ENCODE measurements at regions not wholly inside any gene's neighbourhood (a gene's known extent, or its start where the extent isn't known, plus 50 kb on each side); places are given as distances from the start of the nearest gene placed in this dataset.
A peak's percentile ranks its signal among the peaks of the same experiment; 100 is the strongest.

DNA sequence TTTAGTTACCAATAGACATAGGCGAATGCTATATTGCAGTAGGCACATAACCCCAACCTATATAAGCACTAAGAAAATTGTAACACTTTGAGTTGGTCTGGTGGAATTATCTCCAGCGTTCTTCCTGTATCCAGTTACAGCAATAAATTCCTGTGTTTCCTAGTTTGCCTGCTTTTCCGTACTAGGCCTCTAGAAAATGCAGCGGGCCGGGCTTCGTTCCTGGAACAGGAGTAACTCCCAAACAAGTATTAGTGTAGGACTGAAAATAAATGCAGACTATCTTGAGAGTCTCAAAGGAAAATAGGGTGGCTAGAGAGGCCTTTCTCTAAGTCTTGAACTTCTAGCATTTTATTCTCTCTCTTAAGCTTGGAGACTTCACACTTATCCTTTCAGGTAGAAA is 159.8 kb downstream of the OR13H1 start:
- TF ChIP-seq, protein P1, sequence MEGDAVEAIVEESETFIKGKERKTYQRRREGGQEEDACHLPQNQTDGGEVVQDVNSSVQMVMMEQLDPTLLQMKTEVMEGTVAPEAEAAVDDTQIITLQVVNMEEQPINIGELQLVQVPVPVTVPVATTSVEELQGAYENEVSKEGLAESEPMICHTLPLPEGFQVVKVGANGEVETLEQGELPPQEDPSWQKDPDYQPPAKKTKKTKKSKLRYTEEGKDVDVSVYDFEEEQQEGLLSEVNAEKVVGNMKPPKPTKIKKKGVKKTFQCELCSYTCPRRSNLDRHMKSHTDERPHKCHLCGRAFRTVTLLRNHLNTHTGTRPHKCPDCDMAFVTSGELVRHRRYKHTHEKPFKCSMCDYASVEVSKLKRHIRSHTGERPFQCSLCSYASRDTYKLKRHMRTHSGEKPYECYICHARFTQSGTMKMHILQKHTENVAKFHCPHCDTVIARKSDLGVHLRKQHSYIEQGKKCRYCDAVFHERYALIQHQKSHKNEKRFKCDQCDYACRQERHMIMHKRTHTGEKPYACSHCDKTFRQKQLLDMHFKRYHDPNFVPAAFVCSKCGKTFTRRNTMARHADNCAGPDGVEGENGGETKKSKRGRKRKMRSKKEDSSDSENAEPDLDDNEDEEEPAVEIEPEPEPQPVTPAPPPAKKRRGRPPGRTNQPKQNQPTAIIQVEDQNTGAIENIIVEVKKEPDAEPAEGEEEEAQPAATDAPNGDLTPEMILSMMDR (IDR thresholded peaks at IDR 0.05; ENCODE audit: insufficient read depth, missing control alignments): no peak
- DNase-seq (ENCODE audit: insufficient read length, low spot score): no peak
- FAIRE-seq: no peak

DNA sequence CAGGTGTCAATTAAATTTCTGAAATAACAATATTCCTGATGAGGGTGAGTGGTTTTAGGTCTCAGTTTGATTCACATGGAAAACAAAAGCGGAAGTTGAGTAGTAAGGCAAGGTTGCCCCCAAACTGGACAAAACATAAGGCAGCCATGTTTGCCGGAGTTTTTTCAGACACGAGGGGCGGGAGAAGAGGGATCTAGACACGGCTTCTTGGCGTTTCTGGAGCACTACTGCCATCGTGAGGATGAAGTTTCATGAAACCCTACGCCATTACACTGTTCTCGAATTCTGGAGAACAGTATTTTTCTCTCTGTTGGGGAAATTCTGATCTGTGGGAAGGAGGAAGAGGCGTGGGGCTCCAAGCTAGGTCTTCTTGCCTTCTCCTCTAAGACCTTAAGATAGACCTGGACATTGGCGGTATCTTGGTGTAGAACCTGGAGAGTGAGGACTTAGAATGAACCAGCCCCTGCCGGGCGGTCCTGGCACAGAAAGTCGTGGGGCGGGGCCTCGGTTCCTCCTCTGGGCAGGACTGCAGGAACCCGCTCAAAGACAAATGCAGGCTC is 160.3 kb downstream of the OR13H1 start:
- FAIRE-seq: peak; percentile 87
- TF ChIP-seq, protein P1 (IDR thresholded peaks at IDR 0.05; ENCODE audit: insufficient read depth, missing control alignments): no peak
- DNase-seq (ENCODE audit: insufficient read length, low spot score): no peak

DNA sequence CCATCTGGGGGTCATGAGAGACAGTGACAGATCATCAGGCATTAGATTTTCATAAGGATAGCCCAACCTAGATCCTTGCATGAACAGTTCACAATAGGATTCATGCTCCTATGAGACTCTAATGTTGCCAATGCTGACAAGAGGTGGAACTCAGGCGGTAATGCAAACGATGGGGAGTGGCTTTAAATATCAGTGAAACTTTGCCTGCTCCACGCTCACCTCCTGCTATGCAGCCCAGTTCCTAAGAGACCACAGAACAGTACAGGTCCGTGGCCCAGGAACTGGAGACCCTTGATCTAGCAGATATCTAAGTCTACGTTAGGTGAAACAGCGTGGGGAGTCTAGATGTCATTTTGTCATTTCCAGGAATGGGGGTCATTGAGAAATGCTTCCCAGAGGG is 165.7 kb downstream of the OR13H1 start:
- no peak for FAIRE-seq
- TF ChIP-seq, protein P1 (IDR thresholded peaks at IDR 0.05; ENCODE audit: insufficient read depth, missing control alignments): no peak
- DNase-seq (ENCODE audit: insufficient read length, low spot score): no peak

DNA sequence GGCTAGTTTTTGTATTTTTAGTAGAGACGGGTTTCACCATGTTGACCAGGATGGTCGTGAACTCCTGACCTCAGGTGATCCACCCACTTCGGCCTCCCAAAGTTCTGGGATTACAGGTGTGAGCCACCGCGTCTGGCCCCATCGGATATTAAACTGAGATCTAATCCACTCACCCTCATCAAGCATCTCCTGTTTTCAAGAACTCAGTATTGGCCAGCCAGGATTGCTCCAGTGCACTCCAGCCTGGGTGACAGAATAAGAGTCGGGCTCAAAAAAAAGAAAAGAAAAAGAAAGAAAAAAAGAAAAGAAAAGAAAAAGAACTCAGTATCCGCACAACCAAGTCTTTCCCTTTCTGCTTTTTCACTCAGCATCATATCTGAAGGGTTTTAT is 167.6 kb downstream of the OR13H1 start:
- FAIRE-seq (no peak), DNase-seq (ENCODE audit: insufficient read length, low spot score) (no peak)
- TF ChIP-seq, protein P1 (IDR thresholded peaks at IDR 0.05; ENCODE audit: insufficient read depth, missing control alignments): no peak

DNA sequence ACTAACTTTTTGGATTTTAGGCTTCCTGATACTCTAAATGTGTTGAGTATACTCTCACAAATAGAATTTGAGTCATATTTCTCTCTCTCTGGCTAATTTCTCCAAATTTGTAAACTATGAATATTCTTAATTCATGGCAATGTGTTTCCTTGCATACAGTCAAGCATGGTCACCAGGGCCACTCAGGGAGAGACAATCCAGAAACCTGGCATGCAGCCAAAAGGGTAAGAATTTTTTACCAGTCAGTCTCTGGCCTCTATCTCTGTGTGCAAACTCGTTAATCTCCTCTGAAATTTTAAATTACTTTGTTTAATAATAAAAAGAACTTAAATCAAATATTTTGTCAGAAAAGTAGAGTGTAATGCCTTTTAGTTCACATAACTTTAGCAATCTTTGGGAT is 179.8 kb downstream of the OR13H1 start:
- FAIRE-seq (no peak), DNase-seq (ENCODE audit: insufficient read length, low spot score) (no peak)
- TF ChIP-seq, protein P1 (IDR thresholded peaks at IDR 0.05; ENCODE audit: insufficient read depth, missing control alignments): no peak

DNA sequence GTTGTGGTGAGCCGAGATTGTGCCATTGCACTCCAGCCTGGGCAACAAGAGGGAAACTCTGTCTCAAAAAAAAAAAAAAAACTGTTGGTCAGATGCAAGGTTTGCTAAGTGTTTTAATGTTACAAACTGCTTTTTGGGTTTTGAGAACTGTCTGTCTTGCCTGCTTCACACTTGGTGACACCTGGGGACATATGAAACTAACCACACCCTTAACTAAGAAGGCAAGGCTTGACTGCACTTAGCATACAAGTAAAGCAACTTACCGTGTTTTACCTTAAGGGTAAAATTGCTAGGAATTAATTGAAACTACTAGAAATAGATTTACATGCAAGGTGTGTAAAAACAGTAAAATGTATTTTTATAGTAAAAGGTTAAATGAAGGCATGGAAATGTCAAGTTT is 180.4 kb downstream of the OR13H1 start:
- FAIRE-seq (no peak), DNase-seq (ENCODE audit: insufficient read length, low spot score) (no peak)
- TF ChIP-seq, protein P1 (IDR thresholded peaks at IDR 0.05; ENCODE audit: insufficient read depth, missing control alignments): no peak

DNA sequence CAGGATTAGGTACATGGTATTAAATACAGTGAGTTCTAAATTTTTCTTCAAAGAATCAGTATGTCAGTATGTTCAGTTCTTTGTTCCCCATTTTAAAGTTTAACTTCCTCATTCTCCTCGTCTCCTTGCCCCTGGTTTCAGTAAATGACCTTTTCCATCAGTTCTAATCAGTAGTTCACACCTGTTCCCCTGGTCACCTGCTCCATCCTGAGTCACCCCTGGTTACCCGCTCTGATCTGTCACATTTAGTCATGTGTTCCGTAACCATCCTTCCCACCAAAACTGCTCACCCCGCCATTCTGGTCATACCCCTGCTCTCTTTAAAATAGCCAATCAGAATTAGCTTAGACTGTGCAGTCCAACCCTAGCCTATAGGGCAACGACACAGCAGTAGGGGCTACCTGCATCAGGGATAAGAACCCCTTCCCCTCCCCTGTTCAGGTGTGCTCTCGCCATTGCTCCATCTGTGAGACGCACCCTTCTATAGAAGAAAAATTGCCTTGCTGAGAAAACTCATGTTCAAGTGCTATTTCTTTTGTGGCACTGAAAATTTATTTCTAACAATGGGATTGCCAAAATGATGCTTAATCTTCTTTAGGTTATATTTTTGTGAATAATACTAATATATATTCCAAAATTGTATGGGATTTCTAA is 181.3 kb downstream of the OR13H1 start:
- TF ChIP-seq, protein P1 (IDR thresholded peaks at IDR 0.05; ENCODE audit: insufficient read depth, missing control alignments): no peak
- DNase-seq (ENCODE audit: insufficient read length, low spot score) (no peak), FAIRE-seq (no peak)
